Activated CD8-positive, alpha-beta T cell treated with anti-CD3 and anti-CD28 coated beads for 36 hours (primary cell): ENCODE measurements at regions not wholly inside any gene's neighbourhood (a gene's known extent, or its start where the extent isn't known, plus 50 kb on each side); places are given as distances from the start of the nearest gene placed in this dataset.
"Not testable (repeated sequence)": the region's sequence is repeated elsewhere in the genome, so short reads cannot be mapped to it uniquely, and the experiment has no call there.

Experiments
- ATAC-seq: fragments of 200-7000 bp; cut with Tn5 transposase; one replicate; pipeline ENCODE4 v1.10.0; 2021; ENCODE audit warnings: mild to moderate bottlenecking, moderate library complexity
- CTCF ChIA-PET: fragments of 350-600 bp; sonication (Branson Sonifier 250); formaldehyde crosslinking; loops from one replicate; lab custom pipeline; 2021; ENCODE audit warnings: antibody characterized with exemption; lab: Charles Lee
- POLR2A ChIA-PET: fragments of 350-600 bp; sonication (Branson Sonifier 250); formaldehyde crosslinking; loops from one replicate; lab custom pipeline; 2021; ENCODE audit warnings: antibody characterized with exemption; lab: Charles Lee
- DNase-seq: peaks from one replicate; pipeline ENCODE4 v3.0.0-alpha.2; 2020
- H3K27ac Mint-ChIP-seq: one replicate; pipeline ENCODE4 v1.8.0; 2021; ENCODE audit warnings: mild to moderate bottlenecking, mixed read lengths
- H3K27me3 Mint-ChIP-seq: one replicate; pipeline ENCODE4 v1.8.0; 2021; ENCODE audit warnings: mixed read lengths
- H3K36me3 Mint-ChIP-seq: one replicate; pipeline ENCODE4 v1.8.0; 2021; ENCODE audit warnings: low read depth, mixed read lengths
- H3K4me1 Mint-ChIP-seq: one replicate; pipeline ENCODE4 v1.8.0; 2021; ENCODE audit warnings: low read depth, mixed read lengths
- H3K4me3 Mint-ChIP-seq: one replicate; pipeline ENCODE4 v1.8.0; 2021; ENCODE audit warnings: mild to moderate bottlenecking, moderate library complexity, mixed read lengths
- H3K9me3 Mint-ChIP-seq: one replicate; pipeline ENCODE4 v1.8.0; 2021; ENCODE audit warnings: mixed read lengths
- intact Hi-C: fragments of 100-400 bp; cut with micrococcal nuclease; formaldehyde crosslinking; loops from one replicate; pipeline ENCODE4 v1.10.0; 2022
- TF ChIP-seq, protein P1 (sequence below): fragments of 200-600 bp; IDR thresholded peaks from one replicate; pipeline ENCODE4 v1.8.0; 2022; ENCODE audit warnings: antibody characterized with exemption, mild to moderate bottlenecking

DNA sequence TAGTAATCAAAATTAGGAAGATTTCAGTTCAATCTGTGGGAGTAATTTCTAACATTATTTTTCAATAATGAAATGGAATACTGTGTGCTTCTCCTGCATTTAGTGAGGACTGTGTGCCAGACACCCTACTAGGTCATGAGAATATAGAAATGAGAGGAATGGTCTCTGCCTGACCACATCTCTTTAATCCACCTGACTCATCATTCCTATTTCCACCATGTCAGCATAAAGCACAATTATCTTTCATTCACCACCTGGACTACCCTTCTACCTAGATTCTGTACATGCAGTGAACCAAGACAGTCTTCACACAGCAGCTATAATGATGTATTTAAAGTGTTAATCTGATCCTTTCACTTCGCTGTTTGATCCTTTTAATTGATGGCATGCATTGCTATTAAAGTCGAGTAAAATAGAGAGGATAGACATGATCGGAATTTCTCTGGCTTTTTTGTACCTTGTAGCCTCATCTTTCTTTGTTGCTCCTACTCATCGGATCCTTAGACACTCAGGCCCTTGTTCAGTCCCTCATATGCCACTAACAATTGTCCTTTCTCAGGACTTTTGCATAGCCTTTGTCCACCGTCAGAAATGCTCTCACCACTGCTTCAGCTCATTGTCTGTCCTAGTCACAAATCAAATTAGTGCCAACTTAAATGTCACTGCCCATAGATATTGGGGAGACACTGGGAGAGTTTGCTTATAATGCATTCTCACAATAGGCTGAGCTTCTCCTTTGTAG, 1037.1 kb downstream of the REEP3 start:
- Mint-ChIP-seq H3K36me3 (no peaks in the 10 kb centered on the region), H3K27me3 (no peaks in the 10 kb centered on the region), H3K4me1 (no peaks in the 10 kb centered on the region), H3K27ac (no peak overlapping the region), H3K9me3 (peaks cover 8% of the 10 kb centered on the region), H3K4me3 (no peak overlapping the region)
- TF ChIP-seq, protein P1, sequence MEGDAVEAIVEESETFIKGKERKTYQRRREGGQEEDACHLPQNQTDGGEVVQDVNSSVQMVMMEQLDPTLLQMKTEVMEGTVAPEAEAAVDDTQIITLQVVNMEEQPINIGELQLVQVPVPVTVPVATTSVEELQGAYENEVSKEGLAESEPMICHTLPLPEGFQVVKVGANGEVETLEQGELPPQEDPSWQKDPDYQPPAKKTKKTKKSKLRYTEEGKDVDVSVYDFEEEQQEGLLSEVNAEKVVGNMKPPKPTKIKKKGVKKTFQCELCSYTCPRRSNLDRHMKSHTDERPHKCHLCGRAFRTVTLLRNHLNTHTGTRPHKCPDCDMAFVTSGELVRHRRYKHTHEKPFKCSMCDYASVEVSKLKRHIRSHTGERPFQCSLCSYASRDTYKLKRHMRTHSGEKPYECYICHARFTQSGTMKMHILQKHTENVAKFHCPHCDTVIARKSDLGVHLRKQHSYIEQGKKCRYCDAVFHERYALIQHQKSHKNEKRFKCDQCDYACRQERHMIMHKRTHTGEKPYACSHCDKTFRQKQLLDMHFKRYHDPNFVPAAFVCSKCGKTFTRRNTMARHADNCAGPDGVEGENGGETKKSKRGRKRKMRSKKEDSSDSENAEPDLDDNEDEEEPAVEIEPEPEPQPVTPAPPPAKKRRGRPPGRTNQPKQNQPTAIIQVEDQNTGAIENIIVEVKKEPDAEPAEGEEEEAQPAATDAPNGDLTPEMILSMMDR, result no peak
- ATAC-seq (no peak), DNase-seq (no peak)
- CTCF ChIA-PET, result no interaction called here
- intact Hi-C loops, result no loop called here
- POLR2A ChIA-PET, result no interaction called here

DNA sequence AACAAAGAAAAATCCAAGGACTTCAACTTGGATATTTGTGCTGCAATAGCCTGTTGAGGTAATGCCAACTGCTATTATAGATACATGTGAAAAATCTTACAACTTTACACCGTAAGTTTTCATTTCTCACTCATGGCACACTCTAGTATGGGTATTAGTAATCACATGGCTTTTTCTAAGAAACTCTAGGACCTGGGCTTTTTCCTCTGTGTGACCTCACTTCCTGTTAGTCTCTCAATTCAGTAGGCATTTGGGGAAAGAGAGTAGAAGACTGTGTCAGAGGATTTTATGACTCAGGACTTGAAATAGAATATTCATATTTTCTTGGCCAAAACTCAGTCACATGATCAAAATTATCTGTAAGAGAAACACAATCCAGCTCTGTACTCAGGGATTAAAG, 1049.9 kb downstream of the REEP3 start:
- ATAC-seq (peak; percentile 30), DNase-seq (no peak)
- no peak overlapping the region for H3K4me3 Mint-ChIP-seq
- ChIA-PET CTCF (no interaction called here), POLR2A (no interaction called here)
- peaks cover 14% of the 10 kb centered on the region for H3K9me3 Mint-ChIP-seq
- no peak overlapping the region for H3K27ac Mint-ChIP-seq
- TF ChIP-seq, protein P1, result no peak
- no peaks in the 10 kb centered on the region for H3K36me3 Mint-ChIP-seq
- H3K27me3 Mint-ChIP-seq, result no peaks in the 10 kb centered on the region
- intact Hi-C loops, result no loop called here
- H3K4me1 Mint-ChIP-seq, result no peaks in the 10 kb centered on the region

DNA sequence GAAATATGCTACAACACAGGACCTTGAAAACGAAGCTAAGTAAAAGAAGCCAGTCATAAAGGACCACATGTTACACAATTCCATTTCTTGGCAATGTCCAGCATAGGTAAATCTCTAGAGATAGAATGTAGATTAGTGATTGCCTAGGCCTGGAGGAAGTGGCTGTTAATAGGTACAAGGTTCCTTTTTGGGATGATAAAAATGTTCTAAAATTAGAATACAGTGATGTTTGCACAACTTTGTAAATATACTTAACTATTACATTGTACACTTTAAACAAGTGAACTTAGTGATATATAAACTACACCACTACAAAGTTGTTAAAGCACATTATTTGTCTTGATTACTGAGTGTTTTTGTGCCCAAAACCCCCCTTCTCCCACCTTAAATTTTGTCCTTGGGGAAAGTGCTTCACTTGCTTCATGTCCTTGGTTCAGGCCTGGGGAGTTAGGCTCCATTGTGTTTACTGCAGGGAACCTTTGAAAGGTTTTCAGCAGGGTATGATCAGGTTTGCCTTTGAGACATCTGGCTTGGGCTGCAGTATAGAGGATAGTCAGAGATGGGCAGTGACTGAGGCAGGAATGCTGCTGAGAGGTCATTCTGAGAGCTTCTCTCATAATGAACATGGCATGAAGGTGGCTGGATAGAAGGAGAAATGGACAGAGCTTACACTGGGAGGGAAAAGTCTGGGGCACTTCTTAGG, 1052.6 kb downstream of the REEP3 start:
- ChIA-PET CTCF (no interaction called here), POLR2A (no interaction called here)
- Mint-ChIP-seq H3K27me3 (no peaks in the 10 kb centered on the region), H3K27ac (no peak overlapping the region), H3K9me3 (peaks cover 6% of the 10 kb centered on the region), H3K4me3 (no peak overlapping the region), H3K4me1 (no peaks in the 10 kb centered on the region), H3K36me3 (no peaks in the 10 kb centered on the region)
- DNase-seq (no peak), ATAC-seq (no peak)
- intact Hi-C loops, result no loop called here
- TF ChIP-seq, protein P1, result no peak

DNA sequence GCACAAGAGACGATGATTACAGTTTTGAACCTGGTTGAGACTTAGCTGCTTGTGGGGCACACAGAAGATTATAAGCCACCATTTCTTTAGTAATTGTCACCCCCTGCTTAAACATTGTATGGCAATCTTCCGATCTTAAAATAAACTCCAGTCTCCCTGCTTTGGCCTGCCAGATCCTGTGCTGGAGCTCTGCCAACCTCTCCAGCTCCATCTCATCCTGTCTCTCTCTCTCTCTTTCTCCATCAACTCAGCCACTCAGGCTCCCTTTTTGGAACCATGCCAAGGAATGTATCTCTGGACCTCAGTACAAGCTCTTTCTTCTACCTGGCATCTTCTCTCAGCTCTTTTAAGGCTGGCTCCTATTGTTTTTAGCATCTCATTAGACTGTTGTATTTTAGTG, 1053.2 kb downstream of the REEP3 start:
- CTCF ChIA-PET, result no interaction called here
- DNase-seq (no peak), ATAC-seq (no peak)
- Mint-ChIP-seq H3K27ac (no peak overlapping the region), H3K27me3 (no peaks in the 10 kb centered on the region), H3K4me3 (no peak overlapping the region), H3K4me1 (no peaks in the 10 kb centered on the region), H3K9me3 (peaks cover 5% of the 10 kb centered on the region), H3K36me3 (no peaks in the 10 kb centered on the region)
- TF ChIP-seq, protein P1, result no peak
- intact Hi-C loops, result no loop called here
- POLR2A ChIA-PET, result no interaction called here

DNA sequence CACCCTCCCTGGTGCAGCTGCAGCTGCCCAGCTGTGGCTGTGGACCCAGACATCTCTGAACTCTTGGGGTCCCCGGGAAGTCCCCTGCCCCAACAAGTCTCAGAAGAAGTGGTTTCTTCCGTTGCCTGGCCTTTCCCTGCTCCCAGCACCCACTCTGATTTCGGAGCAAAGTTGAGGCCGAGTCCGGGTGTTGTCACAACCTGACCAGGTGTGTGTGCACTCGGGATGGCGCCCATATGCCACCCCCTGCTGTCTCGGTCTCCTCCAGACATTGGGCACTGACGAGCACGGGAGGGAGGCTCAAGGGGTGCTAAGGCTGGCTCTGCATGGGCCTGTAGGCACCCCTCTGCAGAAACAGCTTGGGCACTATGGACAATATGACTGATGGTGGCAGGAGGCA, 1055.3 kb downstream of the REEP3 start:
- DNase-seq, result no peak
- intact Hi-C loops, result no loop called here
- ATAC-seq, result no peak
- H3K9me3 Mint-ChIP-seq, result peaks cover 2% of the 10 kb centered on the region
- no peak overlapping the region for H3K4me3 Mint-ChIP-seq
- H3K27ac Mint-ChIP-seq, result no peak overlapping the region
- POLR2A ChIA-PET, result no interaction called here
- no peaks in the 10 kb centered on the region for H3K36me3 Mint-ChIP-seq
- CTCF ChIA-PET, result no interaction called here
- H3K4me1 Mint-ChIP-seq, result no peaks in the 10 kb centered on the region
- TF ChIP-seq, protein P1, result no peak
- no peaks in the 10 kb centered on the region for H3K27me3 Mint-ChIP-seq

DNA sequence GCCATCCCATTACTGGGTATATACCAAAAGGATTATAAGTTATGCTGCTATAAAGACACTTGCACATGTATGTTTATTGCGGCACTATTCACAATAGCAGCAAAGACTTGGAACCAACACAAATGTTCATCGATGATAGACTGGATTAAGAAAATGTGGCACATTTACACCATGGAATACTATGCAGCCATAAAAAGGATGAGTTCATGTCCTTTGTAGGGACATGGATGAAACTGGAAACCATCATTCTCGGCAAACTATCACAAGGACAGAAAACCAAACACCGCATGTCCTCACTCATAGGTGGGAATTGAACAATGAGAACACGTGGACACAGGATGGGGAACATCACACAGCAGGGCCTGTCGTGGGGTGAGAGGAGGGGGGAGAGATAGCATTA, 1057.6 kb downstream of the REEP3 start:
- CTCF ChIA-PET, POLR2A ChIA-PET, intact Hi-C loops, H3K9me3 Mint-ChIP-seq, DNase-seq, H3K27me3 Mint-ChIP-seq, H3K4me3 Mint-ChIP-seq, H3K4me1 Mint-ChIP-seq, H3K27ac Mint-ChIP-seq, H3K36me3 Mint-ChIP-seq, ATAC-seq: not testable (repeated sequence)
